GM18502 (cell line): ENCODE measurements at regions not wholly inside any gene's neighbourhood (a gene's known extent, or its start where the extent isn't known, plus 50 kb on each side); places are given as distances from the start of the nearest gene placed in this dataset.

Experiments used
- ATAC-seq: cut with Tn5 transposase; IDR thresholded peaks from one replicate; pipeline ENCODE4 v1.9.1; 2021; ENCODE audit warnings: mild to moderate bottlenecking; ENCODE audit not compliant: unreplicated experiment, poor library complexity

DNA sequence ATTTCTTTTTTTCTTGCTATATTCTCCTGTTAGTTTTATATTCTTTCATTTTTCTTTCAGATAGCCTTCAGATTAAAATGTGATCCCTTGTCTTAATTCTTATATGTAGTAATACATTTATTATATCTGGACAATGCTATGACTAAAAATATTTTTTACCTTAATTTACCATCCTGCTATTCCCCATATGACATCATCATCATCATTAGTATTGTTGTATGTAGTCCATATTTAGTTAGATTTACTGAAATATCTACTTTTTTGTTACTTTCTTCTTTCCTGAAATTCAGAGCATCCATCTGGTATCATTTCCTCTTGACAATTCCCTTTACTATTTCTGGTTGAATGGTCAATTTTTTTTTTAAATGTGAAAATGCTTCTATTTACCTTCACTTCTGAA is 951.6 kb upstream of the POU3F3 start:
- no peak for ATAC-seq

DNA sequence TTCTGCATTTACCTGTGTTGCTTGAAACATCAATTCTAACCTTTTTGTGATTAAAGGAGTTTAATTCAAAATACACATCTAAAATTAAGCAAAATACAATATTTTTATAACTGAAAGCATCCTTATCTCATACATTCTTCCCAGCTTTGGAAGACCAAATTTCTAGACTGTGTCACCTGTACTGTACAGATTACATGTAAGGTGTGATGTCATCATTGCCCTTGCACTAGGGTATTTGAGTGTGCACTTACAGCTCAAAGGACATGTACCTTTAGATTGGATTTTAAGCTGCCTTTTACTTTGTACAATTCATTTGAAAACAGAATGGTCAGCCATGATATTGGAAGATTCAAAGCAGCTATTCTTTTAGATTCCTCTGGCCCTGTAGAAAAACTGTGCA is 932.8 kb upstream of the POU3F3 start:
- ATAC-seq: no peak

GRCh38 chr2:103942199-103942598 is 911.7 kb upstream of the POU3F3 start:
- no peak for ATAC-seq

DNA sequence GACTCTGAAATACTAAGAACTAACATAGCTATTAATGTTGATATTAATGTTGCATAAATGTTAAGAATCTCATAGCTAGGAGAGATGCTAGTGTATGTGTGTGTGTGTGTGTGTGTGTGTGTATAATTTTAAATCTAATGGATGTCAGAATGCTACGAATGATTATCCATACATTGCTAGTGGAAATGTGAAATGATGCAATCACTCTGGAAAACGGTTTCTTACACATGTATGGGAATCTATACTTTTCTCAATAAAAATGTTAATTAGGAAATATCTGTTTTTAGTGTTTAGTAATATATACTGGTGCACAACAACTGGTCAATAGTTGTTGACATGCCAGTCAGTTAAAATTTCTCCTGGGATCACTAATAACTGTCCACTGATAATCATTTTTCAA is 908.8 kb upstream of the POU3F3 start:
- no peak for ATAC-seq

- ATAC-seq: peak; percentile 90
Observed at GRCh38 chr2:103959174-103960128, 894.5 kb upstream of the POU3F3 start.

- ATAC-seq: no peak
Observed at GRCh38 chr2:103960129-103960513, 893.8 kb upstream of the POU3F3 start.

DNA sequence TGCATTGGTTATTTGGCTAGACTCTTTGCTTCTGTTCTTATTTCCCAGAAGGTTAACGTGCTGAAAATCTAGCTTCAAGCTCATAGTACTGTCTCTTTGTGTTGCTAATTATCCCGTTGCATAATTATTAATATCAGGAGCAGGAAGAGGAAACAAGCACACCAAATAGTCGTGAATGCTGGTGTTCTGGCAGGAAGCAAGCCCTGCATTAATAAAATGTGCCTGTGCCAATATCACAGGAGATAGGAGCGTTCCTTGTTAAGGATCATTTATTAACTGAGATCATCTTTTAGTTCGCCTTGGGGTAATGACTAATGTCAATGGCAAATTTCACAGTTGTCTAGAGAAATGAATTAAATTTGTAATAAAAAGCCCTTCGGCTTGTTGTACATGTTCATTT is 893.0 kb upstream of the POU3F3 start:
- ATAC-seq: no peak

GRCh38 chr2:103961862-103962261 is 892.1 kb upstream of the POU3F3 start:
- no peak for ATAC-seq

DNA sequence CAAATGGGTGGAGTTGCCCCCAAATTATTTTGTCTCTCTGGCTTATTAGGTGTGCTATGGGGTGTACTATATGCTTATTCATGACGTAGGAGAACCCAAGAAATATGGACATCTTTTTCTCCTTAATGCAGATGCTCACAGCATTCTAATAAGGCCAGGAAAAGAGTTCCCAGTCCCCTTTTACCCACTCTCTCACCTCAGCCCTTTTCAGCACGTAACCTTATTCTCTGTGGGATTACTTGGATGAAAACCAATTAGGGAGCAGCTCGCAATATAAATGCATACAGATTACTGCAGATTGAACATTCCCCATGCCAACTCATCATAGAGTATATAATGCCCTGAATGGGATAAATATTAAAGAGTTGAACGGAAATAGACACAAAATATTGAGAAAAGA is 891.2 kb upstream of the POU3F3 start:
- ATAC-seq: no peak

DNA sequence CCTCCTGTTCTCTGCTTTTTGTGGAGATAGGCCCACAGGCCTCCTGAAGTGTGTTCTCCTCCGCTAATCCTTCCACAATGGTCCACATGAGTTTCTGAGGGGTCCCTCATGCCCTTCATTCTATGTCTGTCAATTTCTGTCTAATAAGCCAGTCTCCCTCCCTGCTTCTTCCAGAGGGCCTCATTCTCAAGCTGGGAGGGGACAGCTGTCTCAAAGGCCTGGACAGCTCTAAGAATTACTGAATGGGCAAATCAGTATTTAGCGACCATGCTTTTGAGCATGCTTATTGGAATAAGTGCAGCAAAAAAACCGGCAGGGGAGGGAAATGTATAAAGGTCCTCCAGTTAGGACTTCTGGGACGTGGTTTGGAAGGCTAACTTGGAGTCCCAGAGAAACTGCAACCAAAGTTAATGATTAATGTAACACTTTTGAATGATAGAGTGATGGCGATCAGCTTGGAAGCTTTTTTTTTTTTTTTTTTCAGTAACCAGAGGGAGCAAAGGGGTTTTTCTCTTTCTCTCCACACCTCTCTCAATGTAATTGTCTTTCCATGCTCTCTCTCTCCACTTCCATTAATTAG is 890.7 kb upstream of the POU3F3 start:
- no peak for ATAC-seq

DNA sequence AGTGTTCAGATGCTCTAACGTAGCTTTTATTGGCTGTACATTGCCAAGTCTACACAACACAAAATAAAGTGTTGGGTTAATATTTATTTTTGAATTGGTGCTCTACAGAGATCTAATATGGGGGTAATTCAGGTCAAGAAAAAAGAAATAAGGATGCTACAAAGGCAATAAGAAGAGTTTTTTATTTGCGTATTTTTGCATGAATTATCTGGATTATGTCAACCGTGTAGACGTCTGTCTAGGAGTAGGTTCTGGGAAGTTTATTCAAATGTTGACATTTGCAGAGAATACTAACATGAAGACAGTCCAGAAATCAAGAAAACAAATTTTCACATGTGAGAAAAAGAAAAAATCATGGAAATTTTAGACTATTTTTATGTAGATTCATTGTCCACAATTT is 876.7 kb upstream of the POU3F3 start:
- ATAC-seq: no peak

GRCh38 chr2:103977668-103978067 is 876.2 kb upstream of the POU3F3 start:
- no peak for ATAC-seq

DNA sequence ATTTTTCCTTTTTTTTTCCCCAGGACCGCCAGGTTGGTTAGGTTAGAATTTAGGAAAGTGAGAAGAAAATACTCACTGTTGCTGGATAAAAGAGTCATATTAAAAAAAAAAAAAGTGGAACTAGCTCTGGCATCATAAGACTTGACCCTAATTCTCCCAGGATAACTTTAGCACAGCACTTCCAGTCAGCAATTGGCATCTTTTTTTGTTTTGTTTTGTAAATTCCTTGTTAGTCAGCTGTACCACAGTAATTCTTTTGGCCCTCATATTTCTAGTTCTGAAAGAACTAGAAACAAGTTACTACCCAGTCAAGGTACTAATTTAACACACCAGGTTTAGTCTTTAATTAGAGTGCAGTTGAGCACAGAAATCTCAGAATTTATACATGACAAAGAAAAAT is 873.5 kb upstream of the POU3F3 start:
- no peak for ATAC-seq

DNA sequence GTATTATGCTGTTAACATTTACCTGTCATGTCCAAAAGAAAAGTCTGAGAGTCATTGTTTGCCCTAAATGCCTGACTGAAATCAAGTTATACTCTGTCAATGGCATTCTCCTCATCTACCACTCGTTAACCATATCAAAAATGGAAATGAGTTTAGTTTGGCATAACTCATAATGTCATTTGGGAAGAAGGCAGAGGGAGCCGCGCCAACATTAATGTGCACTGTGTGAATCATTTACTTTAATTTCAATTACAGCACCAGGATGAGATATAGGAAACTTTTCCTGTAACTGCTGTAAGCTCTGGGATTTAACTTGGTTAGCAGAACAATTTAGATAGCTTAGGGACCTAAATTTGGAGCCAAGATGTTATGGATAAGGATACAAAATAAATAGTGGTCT is 871.2 kb upstream of the POU3F3 start:
- no peak for ATAC-seq

DNA sequence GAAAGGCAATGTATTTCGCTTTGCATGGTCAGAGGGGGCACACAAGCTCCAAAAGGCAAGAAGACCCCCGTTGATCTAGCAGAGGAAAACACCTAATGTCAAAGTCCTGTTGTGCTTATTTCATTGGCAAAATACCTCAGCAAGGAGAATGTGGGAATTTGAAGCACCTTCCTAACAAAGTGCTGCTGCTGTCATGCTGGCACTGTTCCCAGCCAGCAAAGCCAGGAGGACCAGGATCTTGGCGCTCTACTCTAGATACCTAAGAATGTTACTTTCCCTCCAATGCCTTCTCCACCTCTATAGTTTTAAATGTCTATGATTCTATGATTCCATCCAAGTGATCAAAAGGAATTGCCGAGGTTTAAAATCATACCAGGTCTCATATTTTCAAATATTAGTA is 867.9 kb upstream of the POU3F3 start:
- ATAC-seq: no peak

DNA sequence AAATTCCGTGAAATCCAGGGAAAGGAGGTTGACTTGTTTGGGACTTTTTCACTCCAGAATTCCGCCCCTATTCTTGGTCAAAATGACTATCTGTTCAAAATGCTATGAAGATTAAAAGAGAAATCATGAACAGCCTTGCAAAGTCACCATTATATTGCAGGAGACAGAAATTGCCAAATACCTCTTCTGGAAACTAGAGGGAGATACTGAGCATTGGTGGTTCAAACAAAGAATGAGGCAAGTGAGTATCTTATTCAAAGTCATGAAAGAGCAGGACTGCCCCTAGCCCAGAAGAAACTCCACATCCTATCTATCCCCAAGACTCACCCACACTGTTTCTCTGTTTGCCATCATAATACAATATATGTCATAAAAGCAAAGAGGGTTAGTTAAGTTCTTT is 862.3 kb upstream of the POU3F3 start:
- no peak for ATAC-seq

GRCh38 chr2:104004821-104005220 is 849.1 kb upstream of the POU3F3 start:
- no peak for ATAC-seq

DNA sequence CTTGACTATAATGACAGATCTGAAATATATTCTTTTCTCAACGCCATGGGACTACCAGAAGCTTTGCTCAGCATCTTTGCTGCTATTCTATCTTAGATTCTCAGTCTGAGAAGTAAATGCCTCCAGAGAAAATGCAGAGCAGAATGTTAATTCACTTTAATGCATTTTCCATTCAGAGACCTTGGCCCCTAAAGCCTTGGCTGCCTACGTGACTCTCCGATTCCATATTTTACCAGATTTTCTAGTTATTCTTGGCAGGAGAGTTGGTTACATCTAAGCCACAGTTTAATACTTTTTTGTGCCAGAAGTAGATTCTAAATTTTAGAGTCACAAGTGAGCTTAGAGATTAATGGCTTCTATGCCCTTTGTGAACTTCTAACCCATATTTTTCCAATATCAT is 837.1 kb upstream of the POU3F3 start:
- ATAC-seq: no peak

DNA sequence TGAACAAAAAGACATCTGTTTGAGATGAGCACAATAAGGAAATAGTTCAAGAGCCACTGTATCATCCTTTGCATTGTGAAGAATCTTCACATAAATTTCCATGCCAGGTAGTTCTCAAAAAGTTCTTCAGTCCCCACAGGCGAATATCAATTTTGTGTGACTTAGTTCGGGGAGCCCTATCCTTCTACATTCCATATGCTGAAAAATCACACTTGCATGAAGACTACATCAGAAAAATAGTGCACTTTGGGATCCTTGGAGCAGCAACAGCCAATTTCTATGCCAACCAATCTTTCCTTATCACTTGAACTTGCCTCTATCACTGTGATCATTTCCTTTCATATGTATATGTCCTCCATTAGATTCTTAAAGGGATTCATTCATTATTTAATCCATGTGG is 830.6 kb upstream of the POU3F3 start:
- ATAC-seq: no peak

DNA sequence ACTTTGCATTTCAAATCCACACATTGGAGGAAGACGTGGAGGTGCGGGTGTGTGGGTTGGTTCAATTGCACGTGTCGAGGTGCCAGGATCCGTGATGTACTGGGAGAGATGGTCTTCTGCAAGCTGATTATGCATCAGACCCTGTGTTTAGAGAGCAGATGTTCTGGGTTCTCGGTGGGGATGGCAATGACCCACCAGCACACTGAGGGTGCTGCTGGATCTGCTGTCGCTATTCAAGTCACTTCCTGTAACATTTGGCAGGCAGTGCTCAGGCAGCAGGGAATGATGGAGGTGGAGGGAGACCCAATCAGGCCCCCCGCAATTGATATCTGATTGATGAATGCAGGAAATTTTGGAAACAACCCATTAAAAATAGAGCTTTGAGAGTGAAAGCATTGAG is 830.1 kb upstream of the POU3F3 start:
- no peak for ATAC-seq

DNA sequence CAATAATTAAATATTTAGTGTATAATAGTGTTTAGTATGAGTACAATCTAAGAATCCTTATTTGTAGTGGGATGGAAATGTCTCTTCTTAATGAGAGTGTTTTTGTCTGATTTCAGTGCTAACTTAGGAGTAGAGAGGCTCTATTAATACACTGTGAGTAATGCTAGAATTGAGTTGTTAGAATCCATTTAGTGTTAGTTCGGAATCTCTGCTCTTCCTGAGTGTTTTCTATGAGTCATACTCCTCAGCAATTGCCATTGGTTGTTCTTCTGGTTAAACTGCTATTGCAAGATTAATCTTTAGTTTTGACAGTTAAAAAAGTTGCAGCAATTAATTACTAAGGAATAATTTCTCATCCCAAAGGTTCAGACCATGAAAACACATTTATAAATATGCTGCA is 828.6 kb upstream of the POU3F3 start:
- no peak for ATAC-seq

- ATAC-seq: no peak
Observed at GRCh38 chr2:104026725-104027124, 827.2 kb upstream of the POU3F3 start.
